Pancreas (tissue), 10 donors: ENCODE measurements at regions not wholly inside any gene's neighbourhood (a gene's known extent, or its start where the extent isn't known, plus 50 kb on each side); places are given as distances from the start of the nearest gene placed in this dataset.

Experiments used
- ATAC-seq, 4 donors: fragments of 200-7000 bp; cut with Tn5 transposase; one replicate each; pipeline versions ENCODE4 v1.8.0 to v1.9.1; 2020; ENCODE audit warnings: mild to moderate bottlenecking in 4 of 4, moderate library complexity in 4 of 4
- DNase-seq, 6 donors: peaks; one replicate each; pipeline ENCODE4 v3.0.0-alpha.2; 2020
- FAIRE-seq: peaks from 2 replicates; lab custom pipeline; 2012; peaks lifted over from hg19 to GRCh38; lab: Jason Lieb, UNC
- H3K27ac ChIP-seq, 4 donors: fragments of 200-600 bp; sonication (generic); 1 replicate in 3 of 4; 2 replicates in 1 of 4; pipeline versions ENCODE4 v1.5.0 to v1.8.0; 2020
- H3K27me3 ChIP-seq, 4 donors: fragments of 200-600 bp; one replicate each; pipeline ENCODE4 v1.8.0; 2021
- H3K36me3 ChIP-seq, 3 donors: fragments of 200-600 bp; sonication (generic) in 1 of 3; one replicate each; pipeline versions ENCODE4 v1.5.0 to v1.8.0; 2020 to 2021
- H3K4me1 ChIP-seq, 3 donors: fragments of 200-600 bp; one replicate each; pipeline ENCODE4 v1.8.0; 2021
- H3K4me3 ChIP-seq, 4 donors: fragments of 200-600 bp; sonication (generic) in 2 of 4; one replicate each; pipeline versions ENCODE4 v1.5.0 to v1.8.0; 2020 to 2021
- H3K9me3 ChIP-seq, 4 donors: fragments of 200-600 bp; one replicate each; pipeline ENCODE4 v1.8.0; 2021
- WGBS, 2 donors: extraction: QIAGEN DNeasy Blood & Tissue Kit; methylation state at CpG; one replicate each; pipeline ENCODE4 v1.1.7; 2013; 5-methylcytosine and 5-hydroxymethylcytosine counted together
- intact Hi-C, 3 donors: fragments of 100-400 bp; cut with DNase I; formaldehyde crosslinking; loops; one replicate each; pipeline versions ENCODE4 v1.11.1 to v1.14.2; 2022
- TF ChIP-seq, protein P1 (sequence below), 4 donors: fragments of 200-600 bp; sonication (generic) in 3 of 4; IDR thresholded peaks; one replicate each; pipeline versions ENCODE4 v1.5.0 to v1.8.0; 2021; ENCODE audit warnings: antibody characterized with exemption in 4 of 4
- donor health status: healthy with polysubstance abuse.
- donor health status: DM: no; HTN: no; CAD: no; lungs with moderate emphysema.
- donor health status: DM: no; HTN: no; CAD: no.
- donor health status: control.
- donor health status: control.
- donor health status: Bipolar disorder and iron deficiency.
- donor health status: DM: yes; HTN: yes; CAD: no.
- donor health status: DM: no; HTN: no; CAD: no.
- donor health status: DM: no; HTN: no; CAD: no.
- donor health status: DM: yes; HTN: yes; CAD: no.

DNA sequence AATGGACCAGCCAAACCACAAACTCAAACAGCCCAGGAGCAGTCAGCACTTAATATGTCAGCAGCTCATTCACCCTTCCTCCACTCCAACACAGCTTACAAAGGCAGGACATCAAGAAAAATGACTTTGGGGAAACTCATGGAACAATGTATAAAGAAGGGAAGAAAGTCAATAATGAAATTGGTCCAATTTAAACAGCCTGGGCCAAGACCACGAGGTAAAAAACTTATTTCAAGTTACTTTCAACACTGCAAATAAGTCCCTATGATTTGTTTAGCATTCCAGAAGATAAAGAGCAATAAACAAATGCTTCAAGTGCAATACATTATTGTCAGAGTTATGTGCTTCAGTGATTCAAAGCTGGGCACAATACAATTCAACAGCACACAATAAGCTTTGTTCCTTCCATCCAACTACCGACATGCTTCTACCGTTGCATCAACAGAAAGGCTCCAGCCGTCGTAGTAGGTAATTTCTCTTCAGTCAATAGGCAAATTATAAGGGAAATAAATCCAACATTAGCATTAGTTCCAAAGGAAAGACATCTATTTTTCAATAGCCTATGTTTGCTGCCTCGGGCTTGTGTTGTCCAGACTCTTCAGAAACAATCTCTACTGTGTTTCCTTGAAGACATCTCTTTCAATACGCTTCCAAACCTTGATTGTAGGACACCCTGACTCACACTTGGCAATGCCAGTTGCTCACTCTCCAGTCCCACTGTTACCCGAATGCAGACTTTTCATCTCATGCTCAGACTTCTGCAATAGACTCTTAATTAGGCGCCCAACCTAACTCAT, 225.7 kb downstream of the NUAK1 start:
- TF ChIP-seq, protein P1, sequence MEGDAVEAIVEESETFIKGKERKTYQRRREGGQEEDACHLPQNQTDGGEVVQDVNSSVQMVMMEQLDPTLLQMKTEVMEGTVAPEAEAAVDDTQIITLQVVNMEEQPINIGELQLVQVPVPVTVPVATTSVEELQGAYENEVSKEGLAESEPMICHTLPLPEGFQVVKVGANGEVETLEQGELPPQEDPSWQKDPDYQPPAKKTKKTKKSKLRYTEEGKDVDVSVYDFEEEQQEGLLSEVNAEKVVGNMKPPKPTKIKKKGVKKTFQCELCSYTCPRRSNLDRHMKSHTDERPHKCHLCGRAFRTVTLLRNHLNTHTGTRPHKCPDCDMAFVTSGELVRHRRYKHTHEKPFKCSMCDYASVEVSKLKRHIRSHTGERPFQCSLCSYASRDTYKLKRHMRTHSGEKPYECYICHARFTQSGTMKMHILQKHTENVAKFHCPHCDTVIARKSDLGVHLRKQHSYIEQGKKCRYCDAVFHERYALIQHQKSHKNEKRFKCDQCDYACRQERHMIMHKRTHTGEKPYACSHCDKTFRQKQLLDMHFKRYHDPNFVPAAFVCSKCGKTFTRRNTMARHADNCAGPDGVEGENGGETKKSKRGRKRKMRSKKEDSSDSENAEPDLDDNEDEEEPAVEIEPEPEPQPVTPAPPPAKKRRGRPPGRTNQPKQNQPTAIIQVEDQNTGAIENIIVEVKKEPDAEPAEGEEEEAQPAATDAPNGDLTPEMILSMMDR (IDR thresholded peaks at IDR 0.05): no peak
- H3K36me3 ChIP-seq: no peaks in the 10 kb centered on the region
- intact Hi-C loops: no loop called here
- ATAC-seq (no peak), FAIRE-seq (no peak), DNase-seq (no peak)
- H3K9me3 ChIP-seq: no peaks in the 10 kb centered on the region
- H3K27me3 ChIP-seq: no peaks in the 10 kb centered on the region
- H3K4me3 ChIP-seq: no peak overlapping the region
- no peaks in the 10 kb centered on the region for H3K4me1 ChIP-seq
- no peak overlapping the region for H3K27ac ChIP-seq
- 55 to 61% methylated on average over 9 of the region's 9 CpGs for WGBS, 2 donors

DNA sequence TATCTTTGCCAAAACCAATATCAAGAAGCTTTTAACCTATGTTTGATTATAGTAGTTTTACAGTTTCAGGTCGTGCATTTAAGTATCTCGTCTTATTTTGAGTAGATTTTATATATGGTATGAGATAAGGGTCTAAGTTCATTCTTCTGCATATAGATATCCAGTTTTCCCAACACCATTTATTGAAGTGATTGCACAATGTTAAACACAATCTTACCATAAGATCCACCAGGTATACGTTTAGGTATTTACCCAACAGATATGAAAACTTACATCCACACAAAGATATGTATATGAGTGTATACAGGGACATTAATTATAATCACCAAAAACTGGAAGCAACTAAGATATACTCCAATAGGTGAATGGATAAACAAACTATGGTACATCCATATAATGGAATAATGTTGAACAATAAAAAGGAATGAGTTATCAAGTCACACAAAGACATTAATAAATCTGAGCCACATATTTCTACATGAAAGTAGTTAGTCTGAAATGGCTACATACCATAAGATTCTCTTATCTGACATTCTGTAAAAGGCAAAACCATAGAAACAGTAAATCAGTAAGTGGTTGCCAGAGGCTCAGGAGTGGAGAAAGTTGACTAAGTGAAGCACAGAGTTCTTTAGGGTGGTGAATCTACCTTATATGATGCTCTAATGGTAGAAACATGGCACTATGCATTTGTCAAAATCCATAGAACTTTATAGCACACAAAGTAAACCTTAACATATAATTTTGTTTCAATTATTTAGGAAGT, 222.6 kb downstream of the NUAK1 start:
- WGBS, 2 donors: 44 to 52% methylated on average over 3 of the region's 3 CpGs
- H3K4me3 ChIP-seq: no peak overlapping the region
- TF ChIP-seq, protein P1 (IDR thresholded peaks at IDR 0.05): no peak
- ATAC-seq (no peak), DNase-seq (no peak), FAIRE-seq (no peak)
- intact Hi-C loops: no loop called here
- no peaks in the 10 kb centered on the region for H3K9me3 ChIP-seq
- no peaks in the 10 kb centered on the region for H3K27me3 ChIP-seq
- no peaks in the 10 kb centered on the region for H3K4me1 ChIP-seq
- no peak overlapping the region for H3K27ac ChIP-seq
- H3K36me3 ChIP-seq: no peaks in the 10 kb centered on the region

DNA sequence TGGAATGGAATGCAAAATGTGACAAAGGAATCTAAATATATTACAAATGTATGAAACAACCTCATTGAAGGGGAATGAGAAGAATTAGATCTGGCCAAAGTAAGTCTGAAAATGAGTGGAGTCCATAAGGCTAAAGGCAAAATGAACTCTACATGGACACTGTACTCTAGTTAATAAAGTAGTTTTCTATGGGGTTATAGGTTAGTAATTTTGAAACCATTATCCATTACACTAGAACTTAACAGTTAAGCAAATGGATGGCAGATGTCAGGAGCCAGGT, 222.1 kb downstream of the NUAK1 start:
- no peak for DNase-seq
- no peaks in the 10 kb centered on the region for H3K27me3 ChIP-seq
- ATAC-seq: no peak
- intact Hi-C loops: no loop called here
- no peaks in the 10 kb centered on the region for H3K36me3 ChIP-seq
- TF ChIP-seq, protein P1 (IDR thresholded peaks at IDR 0.05): no peak
- no peak for FAIRE-seq
- H3K4me3 ChIP-seq: no peak overlapping the region
- no peaks in the 10 kb centered on the region for H3K9me3 ChIP-seq
- no peaks in the 10 kb centered on the region for H3K4me1 ChIP-seq
- no peak overlapping the region for H3K27ac ChIP-seq

DNA sequence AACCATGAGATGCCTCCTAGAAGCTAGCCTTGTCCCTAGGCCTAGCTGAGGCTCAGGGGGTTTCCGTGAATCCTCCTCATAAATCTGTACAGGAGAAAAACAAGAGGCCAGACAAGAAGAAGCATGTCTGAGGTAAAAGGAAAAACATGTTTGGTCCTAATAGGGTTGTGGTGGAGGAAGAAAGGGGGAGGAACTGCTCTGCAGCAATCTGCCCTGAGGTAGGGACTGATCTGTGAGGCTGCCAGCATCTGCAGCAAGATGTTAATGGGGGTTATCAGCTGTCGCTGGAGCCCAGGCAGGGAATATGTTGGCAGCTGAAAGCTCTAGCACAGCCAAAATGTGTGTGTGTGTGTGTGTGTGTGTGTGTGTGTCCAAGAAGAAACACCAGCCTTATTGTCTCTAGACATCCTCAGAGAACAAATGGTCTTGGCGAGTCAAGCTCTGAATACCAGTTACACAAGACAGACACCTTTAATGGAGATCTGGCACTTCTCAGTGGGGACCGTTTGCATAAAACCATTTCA, 218.5 kb downstream of the NUAK1 start:
- no peak overlapping the region for H3K4me3 ChIP-seq
- H3K36me3 ChIP-seq: no peaks in the 10 kb centered on the region
- intact Hi-C loops: no loop called here
- ATAC-seq (no peak), DNase-seq (no peak), FAIRE-seq (no peak)
- TF ChIP-seq, protein P1 (IDR thresholded peaks at IDR 0.05): no peak
- H3K27ac ChIP-seq: no peak overlapping the region
- no peaks in the 10 kb centered on the region for H3K27me3 ChIP-seq
- H3K4me1 ChIP-seq: no peaks in the 10 kb centered on the region
- no peaks in the 10 kb centered on the region for H3K9me3 ChIP-seq
- WGBS, 2 donors: 46 to 51% methylated on average over 4 of the region's 4 CpGs

DNA sequence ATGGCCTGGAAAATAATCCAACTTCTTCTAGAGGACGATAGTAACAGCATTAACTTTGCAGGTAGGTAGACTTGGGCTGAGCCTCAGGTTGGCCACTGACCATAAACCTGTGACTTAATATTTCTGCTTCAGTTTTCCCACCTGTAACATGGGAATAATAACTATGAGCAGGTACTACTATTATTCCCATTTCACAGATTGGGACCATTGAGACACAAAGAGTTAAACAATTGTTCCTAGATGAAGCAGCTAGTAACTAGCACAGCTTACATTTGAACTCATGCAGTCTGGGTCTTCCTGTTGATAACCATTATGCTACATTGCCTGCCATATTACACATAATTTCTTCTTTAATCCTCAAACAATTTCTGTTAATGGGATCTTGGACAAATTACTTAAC, 217.7 kb downstream of the NUAK1 start:
- no peak for ATAC-seq
- H3K27me3 ChIP-seq: no peaks in the 10 kb centered on the region
- intact Hi-C loops: no loop called here
- no peaks in the 10 kb centered on the region for H3K36me3 ChIP-seq
- WGBS, 2 donors: 73 to 83% methylated on average over 1 of the region's 1 CpG
- no peak for DNase-seq
- H3K9me3 ChIP-seq: no peaks in the 10 kb centered on the region
- FAIRE-seq: no peak
- no peak overlapping the region for H3K27ac ChIP-seq
- TF ChIP-seq, protein P1 (IDR thresholded peaks at IDR 0.05): no peak
- H3K4me1 ChIP-seq: no peaks in the 10 kb centered on the region
- H3K4me3 ChIP-seq: no peak overlapping the region
